SK-MEL-5 (cell line): ENCODE measurements at regions not wholly inside any gene's neighbourhood (a gene's known extent, or its start where the extent isn't known, plus 50 kb on each side); places are given as distances from the start of the nearest gene placed in this dataset.

Experiments
- DNase-seq: peaks from one replicate; pipeline ENCODE4 v3.0.0-alpha.2; 2016; ENCODE audit warnings: low read depth, low spot score
- in situ Hi-C: cut with HindIII; loops from 2 replicates; pipeline ENCODE4 v1.10.0; 2016; ENCODE audit warnings: low sequenced_read_pairs, high pct_unique_total_duplicates, low pct_unique_long_range_greater_than_20kb

DNA sequence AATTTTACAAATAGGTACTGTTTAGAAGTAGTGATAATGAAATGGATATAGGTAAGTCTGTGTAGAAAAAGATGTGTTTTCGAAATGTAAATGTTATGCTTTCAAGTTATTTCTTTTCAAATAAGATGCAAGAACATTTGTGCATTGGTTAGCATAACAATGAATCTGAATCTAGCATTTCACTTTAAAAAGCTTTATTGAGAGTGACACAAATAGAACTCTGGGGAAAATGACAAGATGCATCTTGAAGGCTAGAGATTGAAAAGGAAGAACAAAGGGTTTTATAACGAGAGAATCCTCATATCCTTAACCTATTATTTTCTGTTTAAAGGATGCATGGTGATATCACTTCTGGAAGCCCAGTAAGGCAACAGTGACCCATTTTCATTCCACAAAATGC lies 639.9 kb upstream of the PTCHD4 start:
- in situ Hi-C loops = no loop called here

DNA sequence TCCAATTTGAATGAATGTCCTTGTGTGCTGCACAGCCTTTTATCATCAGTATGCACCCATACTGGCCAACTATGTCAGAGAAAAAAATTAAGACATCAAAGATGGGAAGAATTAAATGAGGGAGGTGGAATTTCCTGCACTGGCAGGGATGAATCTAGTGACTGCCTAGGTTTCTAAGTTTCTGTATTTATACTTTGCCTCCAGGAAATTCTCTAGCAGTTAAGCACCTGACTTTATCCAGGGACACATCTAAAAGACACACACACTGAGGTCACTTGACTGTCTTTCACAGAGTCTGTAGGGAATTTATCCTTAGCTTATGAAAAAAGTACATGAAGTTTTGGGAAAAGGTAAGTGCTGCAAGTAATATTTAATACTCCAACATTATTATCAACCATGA lies 636.5 kb upstream of the PTCHD4 start:
- no peak for DNase-seq
- in situ Hi-C loops = no loop called here

More for the DNA sequence above, 639.9 kb upstream of the PTCHD4 start:
- DNase-seq = no peak

DNA sequence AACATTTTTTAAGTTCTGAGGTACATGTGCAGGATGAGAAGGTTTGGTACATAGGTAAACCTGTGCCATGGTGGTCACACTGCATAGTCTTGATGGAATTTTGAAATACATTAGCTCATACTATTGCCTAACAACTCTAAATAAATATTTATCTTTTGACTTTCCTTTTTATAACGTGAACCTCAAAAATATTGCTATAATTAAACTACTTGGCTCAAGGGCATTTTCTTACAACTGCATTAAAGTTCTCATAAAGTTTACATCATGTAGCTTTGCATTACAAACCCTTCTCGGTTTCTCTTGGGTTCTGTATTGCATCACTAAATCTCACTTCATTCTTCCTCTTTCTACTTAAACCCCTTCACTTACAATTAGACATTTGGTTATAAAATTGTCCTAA lies 636.0 kb upstream of the PTCHD4 start:
- in situ Hi-C loops = no loop called here
- DNase-seq = no peak

DNA sequence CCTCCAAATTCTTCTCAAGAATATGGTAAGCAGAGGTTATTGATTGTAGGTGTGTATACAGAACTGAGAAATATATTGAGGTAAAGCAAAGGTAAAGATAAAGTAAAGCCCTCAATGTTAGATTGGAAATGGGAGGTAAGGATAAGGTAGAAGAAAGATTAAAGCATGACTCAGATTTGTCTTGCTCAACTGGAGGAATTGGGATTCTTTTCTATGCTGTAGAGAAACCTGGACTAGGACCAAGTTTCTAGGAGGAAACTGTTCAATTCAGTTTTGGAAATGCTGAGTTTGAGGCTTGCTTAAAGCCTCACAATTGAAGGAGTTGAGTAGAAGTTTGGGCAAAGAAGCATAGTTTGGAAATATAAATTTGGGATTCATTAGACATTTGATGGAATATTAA lies 634.0 kb upstream of the PTCHD4 start:
- DNase-seq = no peak
- in situ Hi-C loops = no loop called here

DNA sequence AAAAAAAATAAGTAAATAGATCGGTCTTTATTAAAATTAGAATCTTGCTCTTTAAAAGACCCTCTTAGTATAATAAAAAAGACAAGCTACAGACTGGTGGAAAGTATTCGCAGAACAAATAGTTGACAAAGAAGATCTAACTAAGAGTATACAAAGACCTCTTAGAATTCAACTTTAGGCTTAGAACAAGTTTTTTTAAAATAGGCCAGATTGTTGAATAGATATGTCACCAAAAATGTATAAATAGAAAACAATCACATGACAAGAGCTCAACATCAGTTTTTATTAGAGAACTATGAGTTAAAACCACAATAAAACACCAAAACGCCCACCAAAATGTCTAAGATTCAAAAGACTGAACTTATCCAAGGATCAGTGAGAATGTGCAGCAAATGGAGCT lies 632.7 kb upstream of the PTCHD4 start:
- in situ Hi-C loops = no loop called here
- no peak for DNase-seq

DNA sequence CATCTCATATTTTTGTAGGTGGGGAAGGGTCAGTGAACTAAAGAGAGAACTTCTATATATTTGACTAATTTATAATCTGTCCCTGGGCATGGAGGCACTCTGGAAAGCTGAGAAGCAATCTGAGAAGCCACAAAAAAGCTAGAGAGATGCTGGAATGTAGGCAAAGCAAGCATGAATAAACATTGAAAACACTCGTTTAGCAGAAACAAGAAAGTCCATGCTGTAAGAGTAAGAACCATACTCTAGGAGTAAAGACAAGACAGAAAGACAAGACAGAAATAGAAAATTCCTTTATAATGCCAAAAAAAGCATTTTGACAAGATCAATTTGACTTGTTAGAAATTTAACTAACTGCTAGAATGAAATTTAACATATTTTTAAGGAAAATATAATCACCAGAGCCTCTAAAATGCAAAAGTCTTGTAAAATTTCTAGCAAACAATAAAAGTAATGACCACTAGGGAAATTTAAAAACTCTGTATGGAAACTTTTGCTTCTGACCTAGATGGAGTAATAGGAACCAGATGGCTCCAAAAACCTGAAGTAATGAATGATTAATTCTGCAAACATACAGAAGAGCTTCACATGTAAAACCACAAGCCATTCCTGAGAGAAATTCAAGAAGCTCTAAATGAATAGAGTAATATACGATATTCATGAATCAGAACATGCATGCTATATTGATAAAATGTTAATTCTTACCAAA lies 625.7 kb upstream of the PTCHD4 start:
- in situ Hi-C loops = no loop called here
- DNase-seq = no peak

DNA sequence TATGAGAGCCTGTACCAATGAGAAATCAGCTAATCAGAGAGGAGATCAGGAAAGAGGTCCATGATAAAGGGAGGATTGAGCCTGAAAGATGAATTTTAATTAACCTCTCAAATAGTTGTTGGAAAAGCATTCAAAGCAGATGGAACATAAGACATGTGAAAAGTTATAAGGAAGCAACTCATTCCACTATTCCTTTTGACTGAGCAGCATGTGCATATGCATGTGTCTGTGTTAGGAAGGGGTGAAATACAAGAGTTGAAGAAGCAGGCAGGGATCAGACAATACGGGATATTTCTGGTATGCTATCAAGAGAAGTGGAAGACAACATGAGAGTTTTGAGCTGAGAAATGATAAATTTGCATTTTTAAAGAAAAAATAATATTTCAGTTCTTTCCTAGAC lies 624.8 kb upstream of the PTCHD4 start:
- DNase-seq = no peak
- in situ Hi-C loops = no loop called here

DNA sequence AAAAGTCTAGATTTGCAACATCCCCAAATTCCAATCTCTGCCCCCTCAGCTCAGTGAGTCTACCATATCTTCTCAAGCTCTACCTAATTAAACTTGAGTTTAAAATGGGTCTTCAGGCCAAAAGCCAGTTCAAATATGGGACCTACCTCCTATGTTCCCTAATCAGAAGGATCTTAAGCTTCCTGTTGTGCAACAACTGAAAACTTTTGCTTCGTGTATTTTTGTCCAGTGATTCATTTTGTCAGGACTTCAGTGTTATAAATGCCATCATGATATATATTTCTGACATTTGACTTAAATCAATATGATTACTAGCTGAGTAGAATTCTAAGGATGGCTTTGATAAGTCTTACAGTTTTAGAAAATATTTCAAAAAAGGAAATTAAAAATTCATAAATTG lies 622.6 kb upstream of the PTCHD4 start:
- no peak for DNase-seq
- in situ Hi-C loops = no loop called here

DNA sequence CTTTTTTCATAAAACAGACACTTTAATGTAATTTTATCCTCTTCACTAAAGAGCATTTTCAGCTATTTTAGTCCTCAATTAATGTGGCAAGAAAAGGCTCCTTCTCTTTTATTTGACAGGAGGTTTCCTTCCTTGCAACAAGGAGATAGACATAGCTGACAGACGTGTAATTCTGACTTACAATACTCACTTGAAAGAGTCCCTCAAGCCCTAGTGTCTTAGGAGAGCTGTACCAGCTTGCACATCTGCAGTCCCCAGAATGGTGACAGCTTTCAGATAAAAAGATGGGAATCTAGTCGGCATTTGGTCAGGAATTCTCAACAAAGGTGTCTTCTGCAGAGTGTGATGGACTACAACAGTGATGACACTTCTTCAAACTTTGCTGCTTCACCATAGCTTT lies 603.7 kb upstream of the PTCHD4 start:
- no peak for DNase-seq
- in situ Hi-C loops = no loop called here

DNA sequence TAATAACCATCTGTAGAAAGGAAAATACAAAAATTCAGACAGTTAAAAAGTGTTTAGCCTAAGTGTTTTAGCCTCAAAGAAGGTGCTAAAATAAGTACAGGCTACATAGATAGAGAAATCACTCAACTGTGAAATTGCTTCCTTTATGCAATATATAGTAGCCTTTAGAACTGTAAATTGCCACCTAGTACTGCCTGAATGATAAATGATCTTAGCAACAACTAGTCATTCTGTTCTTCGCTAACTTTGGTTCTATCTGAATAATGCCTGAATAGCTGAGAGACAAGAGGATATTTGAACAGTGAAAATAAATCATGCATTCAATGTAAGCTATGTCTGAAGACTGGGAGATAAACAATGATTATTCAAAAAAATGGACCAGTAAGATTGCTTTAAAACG lies 603.3 kb upstream of the PTCHD4 start:
- DNase-seq = no peak
- in situ Hi-C loops = no loop called here

DNA sequence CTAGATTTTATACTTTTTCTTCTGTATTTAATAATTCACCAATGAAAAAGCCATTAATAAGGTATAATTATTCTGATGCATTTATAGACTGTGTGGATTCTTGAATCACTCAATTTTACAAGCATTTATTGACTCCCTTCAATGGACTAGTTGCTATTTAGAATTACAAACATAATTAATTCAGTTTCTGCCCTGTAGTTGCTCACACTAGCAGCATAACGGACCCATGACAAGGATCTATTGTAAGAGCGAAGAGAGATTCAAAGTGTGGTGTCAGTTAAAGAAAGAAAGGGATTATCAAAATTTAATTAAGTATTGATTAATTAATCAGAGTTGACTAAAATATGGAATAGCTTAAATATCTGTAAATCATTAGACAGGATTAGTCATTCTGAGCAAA lies 602.6 kb upstream of the PTCHD4 start:
- DNase-seq = no peak
- in situ Hi-C loops = no loop called here

DNA sequence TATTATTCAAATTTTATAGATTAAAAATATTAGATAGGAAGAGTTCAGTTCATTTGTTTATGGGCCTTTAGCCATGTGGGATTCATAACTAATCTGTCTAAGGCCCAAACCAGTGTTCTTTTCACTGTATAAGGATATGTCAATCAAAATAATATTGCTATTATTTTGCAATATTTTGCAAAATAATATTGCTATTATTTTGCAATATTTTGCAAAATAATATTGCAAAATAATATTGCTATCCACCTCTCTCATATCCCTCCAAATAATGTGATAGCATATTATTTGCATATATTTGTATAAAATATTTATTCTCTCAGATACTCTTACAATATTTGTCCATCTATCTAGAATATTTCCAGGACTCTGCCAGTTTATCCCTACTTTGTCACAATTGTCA lies 595.3 kb upstream of the PTCHD4 start:
- in situ Hi-C loops = no loop called here
- DNase-seq = no peak

DNA sequence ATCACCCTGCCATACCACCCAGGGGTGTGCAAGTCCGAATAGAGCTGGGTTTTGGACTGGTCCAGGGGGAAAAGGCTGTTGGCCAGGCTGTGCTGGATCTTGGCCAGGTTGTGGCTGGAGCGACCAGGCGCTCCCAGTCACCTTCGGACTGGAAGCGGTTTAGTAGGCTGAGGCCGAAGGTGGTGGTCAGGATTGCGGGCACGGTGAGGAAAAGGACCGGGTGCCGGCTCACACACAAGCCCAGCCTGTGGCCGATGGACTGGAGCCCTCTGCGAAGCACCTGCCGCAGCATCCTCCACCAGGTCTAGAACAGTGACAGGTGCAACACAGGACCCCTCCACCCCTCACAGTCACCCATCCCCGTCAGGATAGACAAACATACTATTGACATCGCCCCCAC lies 590.6 kb upstream of the PTCHD4 start:
- DNase-seq = no peak
- in situ Hi-C loops = no loop called here

DNA sequence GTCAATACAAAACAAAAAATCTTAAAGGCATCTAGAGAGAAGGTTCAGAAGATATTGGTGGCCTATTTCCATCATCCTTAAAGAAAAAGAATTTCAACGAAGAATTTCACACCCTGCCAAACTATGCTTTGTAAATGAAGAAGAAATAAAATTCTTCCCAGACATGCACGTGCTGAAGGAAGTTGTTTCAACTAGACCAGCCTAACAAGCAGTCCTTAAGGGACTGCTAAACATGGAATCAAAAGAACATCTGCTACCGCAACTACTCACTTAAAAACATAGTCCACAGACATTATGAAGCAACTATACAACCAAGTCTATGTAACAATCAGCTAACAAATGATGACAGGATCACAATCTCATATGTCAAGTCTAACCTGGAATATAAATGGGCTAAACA lies 584.9 kb upstream of the PTCHD4 start:
- in situ Hi-C loops = no loop called here
- no peak for DNase-seq

DNA sequence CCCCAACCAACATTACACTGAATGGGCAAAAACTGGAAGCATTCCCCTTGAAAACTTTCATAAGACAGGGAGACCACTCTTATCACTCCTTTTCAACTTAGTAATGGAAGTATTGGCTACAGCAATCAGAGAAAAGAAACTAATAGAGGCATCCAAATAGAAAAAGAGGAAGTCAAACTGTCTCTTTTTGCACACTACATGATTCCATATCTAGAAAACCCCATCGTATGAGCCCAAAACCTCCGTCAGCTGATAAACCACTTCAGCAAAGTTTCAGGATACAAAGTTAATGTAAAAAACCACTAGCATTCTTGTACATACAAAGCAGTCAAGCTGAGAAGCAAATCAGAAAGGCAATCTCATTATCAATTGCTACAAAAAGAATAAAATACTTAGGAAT lies 580.4 kb upstream of the PTCHD4 start:
- no peak for DNase-seq
- in situ Hi-C loops = no loop called here

DNA sequence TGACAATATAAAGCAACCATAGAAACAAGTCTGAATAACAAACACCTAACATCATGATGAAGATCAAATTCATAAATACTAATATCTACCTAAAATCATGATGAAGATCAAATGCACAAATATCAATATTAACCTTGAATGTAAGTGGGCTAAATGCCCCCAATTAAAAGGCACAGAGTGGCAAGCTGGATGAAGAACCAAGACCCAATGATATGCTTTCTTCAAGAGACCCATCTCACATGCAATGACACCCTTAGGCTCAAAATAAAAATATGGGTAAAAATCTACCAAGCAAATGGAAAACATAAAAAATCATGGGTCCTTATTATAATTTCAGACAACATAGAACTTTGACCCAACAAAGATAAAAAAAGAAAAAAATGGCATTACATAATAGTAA lies 578.5 kb upstream of the PTCHD4 start:
- no peak for DNase-seq
- in situ Hi-C loops = no loop called here

DNA sequence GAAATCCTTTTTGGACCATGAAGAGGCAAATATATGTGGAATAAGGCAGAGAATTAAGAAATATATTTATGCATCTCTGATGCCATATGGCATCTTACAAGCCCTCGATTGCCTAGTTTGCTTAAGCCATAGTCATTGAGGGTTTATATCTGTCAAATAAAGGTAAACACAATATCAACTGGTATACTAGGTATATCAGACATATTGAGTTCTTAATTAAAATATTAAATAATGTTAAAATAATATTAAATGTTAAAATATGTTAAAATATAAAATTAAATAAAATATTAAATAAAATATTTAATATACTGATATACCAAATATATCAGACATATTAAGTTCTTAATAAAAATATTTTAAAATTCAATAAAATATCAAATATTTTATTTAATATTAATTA lies 567.4 kb upstream of the PTCHD4 start:
- no peak for DNase-seq
- in situ Hi-C loops = no loop called here

DNA sequence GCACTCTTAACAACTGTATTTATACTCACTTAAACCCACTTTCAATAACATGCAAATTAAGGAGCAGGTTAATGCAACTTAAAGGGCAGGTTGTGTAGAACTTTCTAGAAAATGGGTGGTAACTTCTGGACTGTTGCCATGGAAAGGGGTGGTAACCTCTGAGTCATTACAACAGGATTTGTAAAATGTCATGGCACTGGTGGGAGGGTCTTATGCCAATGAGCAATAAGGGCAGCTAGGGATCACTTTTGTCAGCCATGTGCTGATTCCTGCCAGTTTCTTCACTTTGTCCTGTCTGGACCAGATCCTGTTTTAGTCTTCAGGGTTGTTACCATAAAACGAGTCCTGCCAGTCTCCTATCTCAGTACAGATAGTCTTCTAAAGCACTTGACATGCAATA lies 560.5 kb upstream of the PTCHD4 start:
- DNase-seq = no peak
- in situ Hi-C loops = no loop called here

DNA sequence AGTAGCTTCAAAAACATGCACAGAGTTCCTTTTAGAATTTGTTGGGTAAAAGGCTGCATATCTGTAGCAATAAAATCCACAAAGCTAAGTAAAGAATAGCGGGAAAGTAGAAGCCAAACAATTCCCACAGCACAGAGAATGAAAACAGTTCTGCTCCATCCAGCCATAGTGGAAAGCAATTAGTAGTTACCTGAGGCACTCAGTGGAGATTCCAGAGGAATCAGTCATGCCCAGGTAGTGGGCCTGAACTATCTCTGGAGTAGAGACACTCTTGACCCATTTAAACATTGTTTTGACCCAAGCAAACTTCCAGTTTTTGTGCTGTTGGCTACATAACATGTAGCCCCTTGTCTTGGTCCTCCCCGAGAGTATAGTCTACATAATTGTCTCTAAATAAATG lies 559.5 kb upstream of the PTCHD4 start:
- in situ Hi-C loops = no loop called here

DNA sequence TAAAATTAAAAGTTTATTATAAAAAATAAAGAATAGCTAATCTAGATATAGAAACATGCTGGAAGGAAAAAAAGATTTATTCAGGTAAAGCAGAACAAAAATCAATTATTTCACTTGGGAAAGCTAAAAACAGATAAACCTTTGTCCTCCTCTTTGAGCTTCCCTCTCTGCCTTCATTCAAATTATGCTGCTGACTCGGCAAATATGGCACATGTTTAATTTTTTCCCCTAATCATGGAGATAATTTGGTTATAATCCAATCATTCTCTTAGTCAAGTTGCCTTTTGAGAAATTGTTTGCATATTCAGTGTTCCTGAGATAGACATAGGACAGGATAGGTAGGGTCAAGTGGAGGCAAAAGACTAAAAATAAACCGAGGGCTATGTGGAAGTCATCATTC lies 556.8 kb upstream of the PTCHD4 start:
- no peak for DNase-seq
- in situ Hi-C loops = no loop called here

More for the DNA sequence above, 559.5 kb upstream of the PTCHD4 start:
- no peak for DNase-seq
